Panc1 (cell line): ENCODE measurements at regions not wholly inside any gene's neighbourhood (a gene's known extent, or its start where the extent isn't known, plus 50 kb on each side); places are given as distances from the start of the nearest gene placed in this dataset.
A peak's percentile ranks its signal among the peaks of the same experiment; 100 is the strongest.

Source experiments
- ATAC-seq: fragments of 200-7000 bp; cut with Tn5 transposase; 2 replicates; pipeline ENCODE4 v1.9.1; 2020; ENCODE audit warnings: mild to moderate bottlenecking, moderate library complexity
- BruUV-seq: library from RNA; stranded (reverse); fragments of 400-500 nt; replicated peaks from 2 replicates; lab custom pipeline; 2021; lab: Mats Ljungman, UMichigan
- CTCF ChIA-PET: fragments of 300-600 bp; sonication (Branson Sonifier 250); formaldehyde crosslinking; loops from one replicate; lab custom pipeline; 2022; ENCODE audit warnings: antibody characterized with exemption; lab: Charles Lee
- POLR2A ChIA-PET: fragments of 300-600 bp; sonication (Branson Sonifier 250); formaldehyde crosslinking; loops from one replicate; lab custom pipeline; 2022; ENCODE audit warnings: antibody characterized with exemption; lab: Charles Lee
- DNase-seq: peaks from one replicate; pipeline ENCODE4 v3.0.0-alpha.2; 2010; ENCODE audit warnings: low read depth, low spot score
- H3K27ac ChIP-seq: 2 replicates; pipeline ENCODE4 v1.5.1; 2011; ENCODE audit warnings: mild to moderate bottlenecking, low read length, inconsistent platforms
- H3K27me3 ChIP-seq: fragments of 200-500 bp; sonication (Bioruptor generic); 2 replicates; pipeline ENCODE4 v1.6.0; 2014; ENCODE audit warnings: low read length, inconsistent platforms; ENCODE audit not compliant: control insufficient read depth, insufficient read depth
- H3K36me3 ChIP-seq: fragments of 200-500 bp; sonication (Bioruptor generic); 2 replicates; pipeline ENCODE4 v1.5.1; 2014; ENCODE audit warnings: inconsistent platforms, mild to moderate bottlenecking, low read length, moderate library complexity; ENCODE audit not compliant: control insufficient read depth, insufficient read depth
- H3K4me1 ChIP-seq: 2 replicates; pipeline ENCODE4 v1.5.1; 2011; ENCODE audit warnings: inconsistent platforms, mild to moderate bottlenecking, low read length, moderate library complexity; ENCODE audit not compliant: control insufficient read depth, insufficient read depth
- H3K4me3 ChIP-seq, 2 experiments: 2 replicates each; pipeline ENCODE4 v1.5.1; 2011 to 2012; ENCODE audit warnings: low read depth in 2 of 2, low read length in 2 of 2, mild to moderate bottlenecking in 2 of 2, inconsistent platforms in 1 of 2, moderate library complexity in 1 of 2
- H3K9me3 ChIP-seq: fragments of 200-500 bp; sonication (Bioruptor generic); 2 replicates; pipeline ENCODE4 v1.5.1; 2014; ENCODE audit warnings: low read depth, mild to moderate bottlenecking, inconsistent platforms, low read length, moderate library complexity; ENCODE audit not compliant: control insufficient read depth, insufficient read depth
- POLR2AphosphoS5 ChIP-seq: IDR thresholded peaks from 2 replicates; pipeline ENCODE4 v1.6.1; 2012; ENCODE audit warnings: mild to moderate bottlenecking, low read depth, low read length, moderate library complexity
- SIN3A ChIP-seq: IDR thresholded peaks from 2 replicates; pipeline ENCODE4 v1.6.1; 2012; ENCODE audit warnings: low read depth, mild to moderate bottlenecking, low read length, moderate library complexity, borderline replicate concordance; ENCODE audit not compliant: insufficient read depth
- TCF7L2 ChIP-seq: IDR thresholded peaks from 2 replicates; pipeline ENCODE4 v1.6.1; 2011; ENCODE audit warnings: mild to moderate bottlenecking, low read depth, low read length, inconsistent platforms
- in situ Hi-C: cut with HindIII; loops from 2 replicates; pipeline ENCODE4 v1.10.0; 2016; ENCODE audit warnings: low sequenced_read_pairs, low pct_unique_long_range_greater_than_20kb
- intact Hi-C: fragments of 100-400 bp; cut with micrococcal nuclease; formaldehyde crosslinking; loops from one replicate; pipeline ENCODE4 v1.10.0; 2022; ENCODE audit not compliant: unreplicated experiment
- TF ChIP-seq, protein P1 (sequence below): fragments of 450-650 bp; IDR thresholded peaks from 2 replicates; pipeline ENCODE4 v1.5.1; 2017; ENCODE audit warnings: mild to moderate bottlenecking
- TF ChIP-seq, protein P2 (sequence below), 2 experiments: IDR thresholded peaks; 2 replicates each; pipeline ENCODE4 v1.6.1; 2011 to 2012; ENCODE audit warnings: low read depth in 2 of 2, control low read depth in 1 of 2, low read length in 1 of 2, mild to moderate bottlenecking in 1 of 2, moderate library complexity in 1 of 2; ENCODE audit not compliant: insufficient read depth in 1 of 2

DNA sequence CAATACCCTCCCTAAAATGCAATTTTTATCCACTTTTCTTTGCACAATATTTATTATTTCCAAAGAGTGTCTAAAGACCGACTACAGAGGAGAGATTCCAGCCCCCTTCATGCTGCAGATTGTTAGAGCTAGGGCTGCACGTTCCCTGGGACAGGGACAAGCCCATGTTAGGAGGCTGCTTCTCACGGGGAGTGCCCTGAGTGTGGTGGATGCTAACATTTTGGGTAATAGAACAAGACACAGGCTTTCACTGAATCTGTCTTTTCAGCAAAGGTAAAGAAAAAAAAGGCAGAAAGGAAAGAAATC is 125.4 kb downstream of the RIPK4 start:
- H3K4me3 ChIP-seq = no peak overlapping the region
- no peak for TF ChIP-seq TCF7L2
- TF ChIP-seq, protein P1, sequence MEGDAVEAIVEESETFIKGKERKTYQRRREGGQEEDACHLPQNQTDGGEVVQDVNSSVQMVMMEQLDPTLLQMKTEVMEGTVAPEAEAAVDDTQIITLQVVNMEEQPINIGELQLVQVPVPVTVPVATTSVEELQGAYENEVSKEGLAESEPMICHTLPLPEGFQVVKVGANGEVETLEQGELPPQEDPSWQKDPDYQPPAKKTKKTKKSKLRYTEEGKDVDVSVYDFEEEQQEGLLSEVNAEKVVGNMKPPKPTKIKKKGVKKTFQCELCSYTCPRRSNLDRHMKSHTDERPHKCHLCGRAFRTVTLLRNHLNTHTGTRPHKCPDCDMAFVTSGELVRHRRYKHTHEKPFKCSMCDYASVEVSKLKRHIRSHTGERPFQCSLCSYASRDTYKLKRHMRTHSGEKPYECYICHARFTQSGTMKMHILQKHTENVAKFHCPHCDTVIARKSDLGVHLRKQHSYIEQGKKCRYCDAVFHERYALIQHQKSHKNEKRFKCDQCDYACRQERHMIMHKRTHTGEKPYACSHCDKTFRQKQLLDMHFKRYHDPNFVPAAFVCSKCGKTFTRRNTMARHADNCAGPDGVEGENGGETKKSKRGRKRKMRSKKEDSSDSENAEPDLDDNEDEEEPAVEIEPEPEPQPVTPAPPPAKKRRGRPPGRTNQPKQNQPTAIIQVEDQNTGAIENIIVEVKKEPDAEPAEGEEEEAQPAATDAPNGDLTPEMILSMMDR = no peak
- TF ChIP-seq POLR2AphosphoS5 = no peak
- TF ChIP-seq, protein P2, sequence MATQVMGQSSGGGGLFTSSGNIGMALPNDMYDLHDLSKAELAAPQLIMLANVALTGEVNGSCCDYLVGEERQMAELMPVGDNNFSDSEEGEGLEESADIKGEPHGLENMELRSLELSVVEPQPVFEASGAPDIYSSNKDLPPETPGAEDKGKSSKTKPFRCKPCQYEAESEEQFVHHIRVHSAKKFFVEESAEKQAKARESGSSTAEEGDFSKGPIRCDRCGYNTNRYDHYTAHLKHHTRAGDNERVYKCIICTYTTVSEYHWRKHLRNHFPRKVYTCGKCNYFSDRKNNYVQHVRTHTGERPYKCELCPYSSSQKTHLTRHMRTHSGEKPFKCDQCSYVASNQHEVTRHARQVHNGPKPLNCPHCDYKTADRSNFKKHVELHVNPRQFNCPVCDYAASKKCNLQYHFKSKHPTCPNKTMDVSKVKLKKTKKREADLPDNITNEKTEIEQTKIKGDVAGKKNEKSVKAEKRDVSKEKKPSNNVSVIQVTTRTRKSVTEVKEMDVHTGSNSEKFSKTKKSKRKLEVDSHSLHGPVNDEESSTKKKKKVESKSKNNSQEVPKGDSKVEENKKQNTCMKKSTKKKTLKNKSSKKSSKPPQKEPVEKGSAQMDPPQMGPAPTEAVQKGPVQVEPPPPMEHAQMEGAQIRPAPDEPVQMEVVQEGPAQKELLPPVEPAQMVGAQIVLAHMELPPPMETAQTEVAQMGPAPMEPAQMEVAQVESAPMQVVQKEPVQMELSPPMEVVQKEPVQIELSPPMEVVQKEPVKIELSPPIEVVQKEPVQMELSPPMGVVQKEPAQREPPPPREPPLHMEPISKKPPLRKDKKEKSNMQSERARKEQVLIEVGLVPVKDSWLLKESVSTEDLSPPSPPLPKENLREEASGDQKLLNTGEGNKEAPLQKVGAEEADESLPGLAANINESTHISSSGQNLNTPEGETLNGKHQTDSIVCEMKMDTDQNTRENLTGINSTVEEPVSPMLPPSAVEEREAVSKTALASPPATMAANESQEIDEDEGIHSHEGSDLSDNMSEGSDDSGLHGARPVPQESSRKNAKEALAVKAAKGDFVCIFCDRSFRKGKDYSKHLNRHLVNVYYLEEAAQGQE (IDR thresholded peaks at IDR 0.05; ENCODE audit: insufficient read depth in 1 of 2, low read depth in 2 of 2, low read length in 1 of 2) = no peak
- no peak for TF ChIP-seq SIN3A
- H3K36me3 ChIP-seq = no peaks in the 10 kb centered on the region
- peaks cover 10% of the 10 kb centered on the region; the same call in 1 of the 2 replicates for H3K9me3 ChIP-seq
- CTCF ChIA-PET = interaction anchor here (0.7 kb wide), 1 partner anchor 29 kb away, joined by 3 read pairs; no protein-coding TSS in a partner anchor
- in situ Hi-C loops = no loop called here
- no peak for DNase-seq
- H3K4me1 ChIP-seq = peaks cover 32% of the 10 kb centered on the region
- H3K27ac ChIP-seq = peak overlapping the region; percentile 100
- peak; percentile 77 for ATAC-seq
- no peaks in the 10 kb centered on the region for H3K27me3 ChIP-seq
- intact Hi-C loops = loop anchor here (5.0 kb wide), 1 partner anchor 36 kb away; no protein-coding TSS in a partner anchor
- POLR2A ChIA-PET = interaction anchor here (0.5 kb wide), 1 partner anchor 38 kb away, joined by 8 read pairs; no protein-coding TSS in a partner anchor
- no TSS peak for BruUV-seq

DNA sequence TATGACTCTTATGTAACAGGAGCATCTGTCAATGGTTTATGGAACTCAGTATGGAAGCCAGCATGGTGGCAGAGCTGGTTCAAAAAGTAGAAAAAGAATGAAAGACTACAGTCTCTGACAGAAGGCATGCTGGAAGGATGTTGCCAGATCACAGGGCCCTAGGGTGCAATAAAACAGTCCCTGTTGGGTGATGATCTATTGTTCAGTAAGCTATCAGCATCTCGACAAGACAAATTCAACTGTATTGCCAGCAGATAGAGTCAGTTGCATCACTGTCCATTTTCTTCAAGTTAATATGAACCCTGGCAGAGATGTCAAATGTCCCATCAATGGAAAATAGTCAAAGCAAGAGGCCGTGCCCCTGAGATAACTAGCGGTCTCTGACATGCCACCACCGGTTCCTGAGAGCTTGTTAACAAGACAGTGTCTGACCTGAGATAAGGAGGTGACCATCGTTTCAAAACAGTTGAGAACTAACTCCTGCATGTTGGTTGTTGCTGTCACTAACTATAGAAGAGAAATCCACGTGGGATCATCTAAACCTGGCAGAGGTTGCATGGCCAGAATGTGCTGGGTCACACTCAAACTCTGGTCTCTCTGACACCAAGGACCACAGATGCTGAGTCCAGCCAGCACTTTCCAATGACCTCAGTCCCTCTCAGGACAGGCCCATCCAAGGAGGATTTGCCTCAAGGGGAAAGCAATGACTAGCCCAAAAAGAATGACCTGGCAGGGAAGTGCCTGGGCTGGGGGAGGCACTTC is 125.9 kb downstream of the RIPK4 start:
- peak overlapping the region; percentile 100 for H3K27ac ChIP-seq
- CTCF ChIA-PET = interaction anchor here (0.7 kb wide), 1 partner anchor 29 kb away, joined by 3 read pairs; no protein-coding TSS in a partner anchor
- intact Hi-C loops = loop anchor here (5.0 kb wide), 1 partner anchor 36 kb away; no protein-coding TSS in a partner anchor

More for the DNA sequence above, 125.9 kb downstream of the RIPK4 start:
- Histone ChIP-seq H3K36me3 (no peaks in the 10 kb centered on the region), H3K4me3 (no peak overlapping the region), H3K9me3 (peaks cover 10% of the 10 kb centered on the region; the same call in 1 of the 2 replicates), H3K4me1 (peaks cover 32% of the 10 kb centered on the region), H3K27me3 (no peaks in the 10 kb centered on the region)
- no TSS peak for BruUV-seq
- POLR2A ChIA-PET = interaction anchor here (0.5 kb wide), 1 partner anchor 39 kb away, joined by 8 read pairs; no protein-coding TSS in a partner anchor
- DNase-seq (no peak), ATAC-seq (peak; percentile 81)
- in situ Hi-C loops = no loop called here
- TF ChIP-seq, protein P2 (IDR thresholded peaks at IDR 0.05; ENCODE audit: insufficient read depth in 1 of 2, low read depth in 2 of 2, low read length in 1 of 2) = no peak
- TF ChIP-seq SIN3A (no peak), TCF7L2 (no peak; the same call in 1 of the 2 replicates), POLR2AphosphoS5 (no peak)
- TF ChIP-seq, protein P1 = no peak
